ENCODE measurements at regions not wholly inside any gene's neighbourhood (a gene's known extent, or its start where the extent isn't known, plus 50 kb on each side); places are given as distances from the start of the nearest gene placed in this dataset.

DNA sequence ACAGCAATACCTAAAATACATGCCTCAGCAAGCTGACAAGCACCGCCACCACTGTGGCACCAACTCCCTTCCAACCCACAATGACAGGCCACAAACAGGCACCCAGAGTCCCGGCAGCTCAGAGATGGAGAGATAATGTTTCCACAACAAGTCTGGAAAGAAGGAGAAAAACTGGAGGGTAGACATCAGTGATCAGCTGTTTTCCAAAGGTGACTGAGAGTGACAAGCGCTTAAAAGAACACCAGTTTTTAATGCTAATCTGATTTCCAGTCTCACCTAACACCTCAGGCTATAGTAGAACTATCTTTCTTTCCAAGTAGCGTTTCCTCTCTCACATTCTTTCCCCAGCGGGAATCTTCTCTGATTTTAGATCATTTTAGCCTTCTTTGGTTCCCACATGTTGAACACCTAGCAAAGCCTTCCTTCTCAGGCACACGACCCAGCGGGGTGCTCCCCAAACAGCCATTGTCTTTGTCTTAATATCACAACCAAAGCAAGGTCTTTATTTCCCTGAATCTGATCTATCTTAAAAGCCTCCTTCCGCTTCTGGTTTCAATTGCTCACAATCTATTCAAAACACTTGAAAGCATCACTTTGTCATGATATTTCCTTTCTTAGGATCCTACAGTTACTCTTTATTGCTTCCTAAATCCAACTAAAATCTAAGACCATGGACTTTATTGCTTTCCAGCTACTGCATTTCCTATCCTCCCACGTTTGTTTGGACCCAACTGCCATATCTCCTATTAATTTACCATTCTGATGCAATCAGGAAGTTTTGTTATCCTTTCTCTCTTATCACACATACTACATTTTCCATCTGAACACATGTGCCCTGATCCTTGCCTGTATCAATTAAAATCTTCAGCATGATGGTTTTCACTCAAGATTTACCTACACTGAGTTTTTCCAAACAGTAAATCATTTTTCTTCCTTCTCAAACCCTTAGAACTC lies 282.7 kb downstream of the ADGB start:
- no peaks in the 10 kb centered on the region for H3K27me3 ChIP-seq (replicated peaks in 1 of 2; ENCODE audit: control insufficient read depth in 2 of 2, insufficient read depth in 2 of 2, low read length in 1 of 2)
- in situ Hi-C loops (cut with MboI): no loop called here
- H3K4me2 ChIP-seq (ENCODE audit: control insufficient read depth, insufficient read depth): no peak overlapping the region
- no peak for TF ChIP-seq IKZF2 (IDR thresholded peaks at IDR 0.05)
- TF ChIP-seq ESRRA (IDR thresholded peaks at IDR 0.05; ENCODE audit: low read length): no peak
- TF ChIP-seq, protein P1, sequence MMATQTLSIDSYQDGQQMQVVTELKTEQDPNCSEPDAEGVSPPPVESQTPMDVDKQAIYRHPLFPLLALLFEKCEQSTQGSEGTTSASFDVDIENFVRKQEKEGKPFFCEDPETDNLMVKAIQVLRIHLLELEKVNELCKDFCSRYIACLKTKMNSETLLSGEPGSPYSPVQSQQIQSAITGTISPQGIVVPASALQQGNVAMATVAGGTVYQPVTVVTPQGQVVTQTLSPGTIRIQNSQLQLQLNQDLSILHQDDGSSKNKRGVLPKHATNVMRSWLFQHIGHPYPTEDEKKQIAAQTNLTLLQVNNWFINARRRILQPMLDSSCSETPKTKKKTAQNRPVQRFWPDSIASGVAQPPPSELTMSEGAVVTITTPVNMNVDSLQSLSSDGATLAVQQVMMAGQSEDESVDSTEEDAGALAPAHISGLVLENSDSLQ (IDR thresholded peaks at IDR 0.05): no peak
- TF ChIP-seq, protein P2, sequence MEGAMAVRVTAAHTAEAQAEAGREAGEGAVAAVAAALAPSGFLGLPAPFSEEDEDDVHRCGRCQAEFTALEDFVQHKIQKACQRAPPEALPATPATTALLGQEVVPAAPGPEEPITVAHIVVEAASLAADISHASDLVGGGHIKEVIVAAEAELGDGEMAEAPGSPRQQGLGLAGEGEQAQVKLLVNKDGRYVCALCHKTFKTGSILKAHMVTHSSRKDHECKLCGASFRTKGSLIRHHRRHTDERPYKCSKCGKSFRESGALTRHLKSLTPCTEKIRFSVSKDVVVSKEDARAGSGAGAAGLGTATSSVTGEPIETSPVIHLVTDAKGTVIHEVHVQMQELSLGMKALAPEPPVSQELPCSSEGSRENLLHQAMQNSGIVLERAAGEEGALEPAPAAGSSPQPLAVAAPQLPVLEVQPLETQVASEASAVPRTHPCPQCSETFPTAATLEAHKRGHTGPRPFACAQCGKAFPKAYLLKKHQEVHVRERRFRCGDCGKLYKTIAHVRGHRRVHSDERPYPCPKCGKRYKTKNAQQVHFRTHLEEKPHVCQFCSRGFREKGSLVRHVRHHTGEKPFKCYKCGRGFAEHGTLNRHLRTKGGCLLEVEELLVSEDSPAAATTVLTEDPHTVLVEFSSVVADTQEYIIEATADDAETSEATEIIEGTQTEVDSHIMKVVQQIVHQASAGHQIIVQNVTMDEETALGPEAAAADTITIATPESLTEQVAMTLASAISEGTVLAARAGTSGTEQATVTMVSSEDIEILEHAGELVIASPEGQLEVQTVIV (IDR thresholded peaks at IDR 0.05; ENCODE audit: borderline replicate concordance, partially characterized antibody): no peak
- TF ChIP-seq MTA3 (IDR thresholded peaks at IDR 0.05; ENCODE audit: borderline replicate concordance, low read length): no peak
- 46% methylated on average over 9 of the region's 9 CpGs for WGBS (ENCODE audit: insufficient coverage, insufficient replicate concordance, low lambda C conversion rate, missing lambda C conversion rate)
- no peaks in the 10 kb centered on the region for H4K20me1 ChIP-seq (ENCODE audit: control insufficient read depth, insufficient read depth)
- no TSS peak for BruUV-seq (replicated peaks)
- no peak for FAIRE-seq
- SMC1A ChIA-PET (ENCODE audit: uncharacterized antibody, unreplicated experiment): no interaction called here
- H3K9ac ChIP-seq (ENCODE audit: control insufficient read depth, insufficient read depth, low read length): no peak overlapping the region
- no peak overlapping the region for H2AFZ ChIP-seq (ENCODE audit: control insufficient read depth, low read depth, low read length)
- no peak overlapping the region for H3K4me3 ChIP-seq
- no peaks in the 10 kb centered on the region for H3K36me3 ChIP-seq (ENCODE audit: control insufficient read depth in 2 of 2, insufficient read depth in 2 of 2, low read length in 1 of 2)
- CTCF ChIA-PET: no interaction called here
- H3K4me1 ChIP-seq (ENCODE audit: control insufficient read depth, insufficient read depth, low read length): no peaks in the 10 kb centered on the region
- no peak for DNase-seq (ENCODE audit: low read depth, low spot score)
- no peak overlapping the region for H3K27ac ChIP-seq (ENCODE audit: control insufficient read depth, insufficient read depth)
- no peak for ATAC-seq
- H3K9me3 ChIP-seq (replicated peaks; ENCODE audit: control insufficient read depth, insufficient read depth, low read length): no peaks in the 10 kb centered on the region
- H3K79me2 ChIP-seq (ENCODE audit: control insufficient read depth, insufficient read depth, low read length): no peaks in the 10 kb centered on the region
- intact Hi-C loops (cut with micrococcal nuclease; ENCODE audit: unreplicated experiment): no loop called here
- RAD21 ChIA-PET (ENCODE audit: unreplicated experiment): no interaction called here
- POLR2A ChIA-PET: no interaction called here

Data from GM12878 (cell line).